PFSK-1 (cell line): ENCODE measurements at regions not wholly inside any gene's neighbourhood (a gene's known extent, or its start where the extent isn't known, plus 50 kb on each side); places are given as distances from the start of the nearest gene placed in this dataset.

Source experiments
- TAF1 ChIP-seq: IDR thresholded peaks from 2 replicates; pipeline ENCODE4 v1.6.1; 2012; ENCODE audit warnings: low read length, control low read depth, borderline replicate concordance; ENCODE audit not compliant: insufficient read depth
- TF ChIP-seq, protein P1 (sequence below), 2 experiments: IDR thresholded peaks; 2 replicates each; pipeline versions ENCODE4 v1.6.1 to v1.8.0; 2011 to 2012; ENCODE audit warnings: low read depth in 2 of 2, low read length in 2 of 2, control low read depth in 1 of 2, inconsistent platforms in 1 of 2, mild to moderate bottlenecking in 1 of 2, moderate library complexity in 1 of 2; ENCODE audit not compliant: insufficient read depth in 1 of 2

DNA sequence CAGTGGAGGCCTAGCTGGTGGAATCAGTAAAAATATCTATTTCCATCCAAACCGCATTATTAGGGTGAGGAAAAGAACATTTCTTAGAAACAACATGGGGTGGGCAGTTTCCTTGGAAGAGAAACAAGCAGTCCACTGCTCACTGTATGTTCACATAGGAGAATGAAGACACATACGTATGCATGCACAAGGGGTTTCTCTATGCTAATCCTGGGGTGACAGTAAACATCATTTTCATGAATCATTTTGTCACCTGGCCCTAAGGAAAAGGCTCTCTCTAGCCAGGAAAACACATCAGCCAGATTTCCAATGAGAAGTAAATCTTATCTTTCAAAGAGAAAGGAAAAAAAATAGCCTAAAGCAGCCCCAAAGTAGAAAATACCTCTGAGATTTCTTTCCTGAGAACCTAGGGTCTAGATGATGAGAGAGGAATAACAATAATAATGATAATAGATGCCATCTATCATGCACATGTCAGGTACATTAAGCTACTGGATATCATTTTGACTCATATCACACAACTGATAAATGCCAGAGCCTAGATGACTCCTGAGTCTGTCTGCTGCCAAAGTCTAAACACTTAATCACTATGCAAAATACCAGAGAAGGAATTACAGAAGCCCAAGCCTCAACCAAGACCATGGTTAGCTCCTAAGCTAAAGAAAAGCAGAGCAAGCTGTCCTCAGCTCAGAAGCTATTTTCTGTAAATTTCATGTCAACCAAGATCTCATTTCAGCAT lies 520.5 kb upstream of the TMPO start:
- TF ChIP-seq, protein P1, sequence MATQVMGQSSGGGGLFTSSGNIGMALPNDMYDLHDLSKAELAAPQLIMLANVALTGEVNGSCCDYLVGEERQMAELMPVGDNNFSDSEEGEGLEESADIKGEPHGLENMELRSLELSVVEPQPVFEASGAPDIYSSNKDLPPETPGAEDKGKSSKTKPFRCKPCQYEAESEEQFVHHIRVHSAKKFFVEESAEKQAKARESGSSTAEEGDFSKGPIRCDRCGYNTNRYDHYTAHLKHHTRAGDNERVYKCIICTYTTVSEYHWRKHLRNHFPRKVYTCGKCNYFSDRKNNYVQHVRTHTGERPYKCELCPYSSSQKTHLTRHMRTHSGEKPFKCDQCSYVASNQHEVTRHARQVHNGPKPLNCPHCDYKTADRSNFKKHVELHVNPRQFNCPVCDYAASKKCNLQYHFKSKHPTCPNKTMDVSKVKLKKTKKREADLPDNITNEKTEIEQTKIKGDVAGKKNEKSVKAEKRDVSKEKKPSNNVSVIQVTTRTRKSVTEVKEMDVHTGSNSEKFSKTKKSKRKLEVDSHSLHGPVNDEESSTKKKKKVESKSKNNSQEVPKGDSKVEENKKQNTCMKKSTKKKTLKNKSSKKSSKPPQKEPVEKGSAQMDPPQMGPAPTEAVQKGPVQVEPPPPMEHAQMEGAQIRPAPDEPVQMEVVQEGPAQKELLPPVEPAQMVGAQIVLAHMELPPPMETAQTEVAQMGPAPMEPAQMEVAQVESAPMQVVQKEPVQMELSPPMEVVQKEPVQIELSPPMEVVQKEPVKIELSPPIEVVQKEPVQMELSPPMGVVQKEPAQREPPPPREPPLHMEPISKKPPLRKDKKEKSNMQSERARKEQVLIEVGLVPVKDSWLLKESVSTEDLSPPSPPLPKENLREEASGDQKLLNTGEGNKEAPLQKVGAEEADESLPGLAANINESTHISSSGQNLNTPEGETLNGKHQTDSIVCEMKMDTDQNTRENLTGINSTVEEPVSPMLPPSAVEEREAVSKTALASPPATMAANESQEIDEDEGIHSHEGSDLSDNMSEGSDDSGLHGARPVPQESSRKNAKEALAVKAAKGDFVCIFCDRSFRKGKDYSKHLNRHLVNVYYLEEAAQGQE (IDR thresholded peaks at IDR 0.05; ENCODE audit: insufficient read depth in 1 of 2, low read depth in 2 of 2, low read length in 2 of 2): no peak
- TF ChIP-seq TAF1: no peak
